Heart left ventricle (tissue), 16 donors: ENCODE measurements at regions not wholly inside any gene's neighbourhood (a gene's known extent, or its start where the extent isn't known, plus 50 kb on each side); places are given as distances from the start of the nearest gene placed in this dataset.

Source experiments
- ATAC-seq, 4 donors: fragments of 200-7000 bp; cut with Tn5 transposase; one replicate each; pipeline ENCODE4 v1.9.1; 2020 to 2022; ENCODE audit warnings: moderate library complexity in 4 of 4, mild to moderate bottlenecking in 3 of 4, moderate number of reproducible peaks in 1 of 4
- DNase-seq, 5 donors: peaks; one replicate each; pipeline ENCODE4 v3.0.0-alpha.2; 2020
- H3K27ac ChIP-seq, 12 donors: fragments of 200-600 bp; sonication (generic) in 4 of 12; one replicate each; pipeline versions ENCODE4 v1.5.0 to v1.8.0; 2016 to 2022; ENCODE audit warnings: mild to moderate bottlenecking in 2 of 12
- H3K27me3 ChIP-seq, 9 donors: fragments of 200-600 bp; sonication (generic) in 2 of 9; one replicate each; pipeline versions ENCODE4 v1.5.1 to v1.8.0; 2016 to 2022; ENCODE audit warnings: mild to moderate bottlenecking in 3 of 9
- H3K36me3 ChIP-seq, 9 donors: fragments of 200-600 bp; sonication (generic) in 2 of 9; one replicate each; pipeline versions ENCODE4 v1.5.0 to v1.8.0; 2018 to 2022; ENCODE audit warnings: mild to moderate bottlenecking in 2 of 9
- H3K4me1 ChIP-seq, 12 donors: fragments of 200-600 bp; sonication (generic) in 4 of 12; one replicate each; pipeline versions ENCODE4 v1.5.0 to v1.8.0; 2016 to 2022; ENCODE audit warnings: mild to moderate bottlenecking in 3 of 12
- H3K4me3 ChIP-seq, 12 donors: fragments of 200-600 bp; sonication (generic) in 4 of 12; one replicate each; pipeline versions ENCODE4 v1.5.0 to v1.8.0; 2017 to 2022; ENCODE audit warnings: mild to moderate bottlenecking in 9 of 12, moderate library complexity in 4 of 12
- H3K9me3 ChIP-seq, 12 donors: fragments of 200-600 bp; sonication (generic) in 4 of 12; one replicate each; pipeline versions ENCODE4 v1.5.0 to v1.8.0; 2016 to 2022; ENCODE audit warnings: mild to moderate bottlenecking in 1 of 12
- POLR2A ChIP-seq, 2 donors: fragments of 450-650 bp; IDR thresholded peaks; one replicate each; pipeline ENCODE4 v1.6.1; 2017; ENCODE audit warnings: antibody characterized with exemption in 2 of 2, mild to moderate bottlenecking in 2 of 2, moderate library complexity in 2 of 2
- WGBS, 4 donors: extraction: QIAGEN DNeasy Blood & Tissue Kit in 2 of 4; methylation state at CpG; one replicate each; pipeline versions ENCODE4 v1.1.5 to v1.1.7; 2013 to 2018; 5-methylcytosine and 5-hydroxymethylcytosine counted together
- intact Hi-C, 10 donors: fragments of 100-400 bp; cut with DNase I; formaldehyde crosslinking; loops; one replicate each; pipeline versions ENCODE4 v1.11.1 to v1.14.2; 2022
- TF ChIP-seq, protein P1 (sequence below), 12 donors: fragments of 200-600 bp; sonication (generic) in 4 of 12; IDR thresholded peaks; one replicate each; pipeline versions ENCODE4 v1.5.0 to v1.8.0; 2018 to 2022; ENCODE audit warnings: antibody characterized with exemption in 12 of 12, mild to moderate bottlenecking in 5 of 12
- donor health status: ischemic (EF 13 %, LVEDD 7.1; RV severe dilation, severe dysfunction).
- donor health status: healthy with polysubstance abuse.
- donor health status: DM: no; HTN: yes; CAD: no.
- donor health status: DM: no; HTN: no; CAD: no.
- donor health status: ischemic (EF 25% LVEDD 6.9; RV normal size, moderate dysfunction).
- donor health status: ischemic (EF 25% LVEDD 5.7; RV mildly dilated, moderate dysfunction).
- donor health status: healthy.
- donor health status: DM: yes; HTN: yes; CAD: no.
- donor health status: ischemic (EF 35%, LVEDD 5.7; RV mildly dilated, moderate dysfunction).
- donor health status: nonischemic (EF 11% LVEDD 7.7; RV severe dilation, severe dysfunction).
- donor health status: DM: yes; HTN: yes; CAD: no.
- donor health status: PGD.
- donor health status: ischemic (EF 29% LVEDD 5.4; RV normal size, mild dysfunction).
- donor health status: nonischemic (EF 23%, LVEDD 6.1; RV moderate dilation, normal function).

DNA sequence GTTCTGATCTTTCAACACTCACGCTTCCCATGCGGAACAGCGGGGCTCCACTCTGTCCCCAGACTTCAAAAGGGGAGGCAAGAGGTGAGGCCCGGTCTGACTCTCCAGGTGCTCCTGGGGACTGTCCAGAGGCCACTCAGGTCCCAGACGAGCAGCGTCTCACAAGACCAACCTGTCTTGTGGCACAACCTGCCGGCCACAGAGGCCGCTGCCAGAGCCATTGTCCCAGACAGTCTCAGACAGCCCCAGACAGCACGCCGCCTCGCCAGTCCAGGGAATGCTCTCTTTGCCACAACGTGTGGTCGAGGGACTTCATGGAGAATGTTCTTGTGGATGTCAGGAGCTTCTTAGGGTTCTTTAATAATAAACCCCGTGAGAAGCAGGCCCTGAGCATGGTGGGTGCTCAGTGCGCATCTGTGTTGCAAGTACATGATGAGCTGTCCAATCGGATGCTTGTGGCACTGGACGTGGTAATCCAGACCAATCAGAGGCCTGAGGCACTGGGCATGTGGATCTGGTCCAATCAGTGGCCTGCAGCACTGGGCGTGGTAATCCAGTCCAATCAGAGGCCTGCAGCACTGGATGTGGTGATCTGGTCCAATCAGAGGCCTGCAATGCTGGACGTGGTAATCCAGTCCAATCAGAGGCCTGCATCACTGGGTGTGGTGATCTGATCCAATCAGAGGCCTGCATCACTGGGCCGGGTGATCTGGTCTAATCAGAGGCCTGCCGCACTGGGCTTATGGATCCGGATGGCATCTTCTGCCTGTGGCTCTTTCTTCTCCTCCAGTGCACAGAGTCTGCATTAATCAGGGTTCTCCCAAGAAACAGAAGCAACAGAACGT, 76.4 kb downstream of the TMEM18 start:
- TF ChIP-seq, protein P1, sequence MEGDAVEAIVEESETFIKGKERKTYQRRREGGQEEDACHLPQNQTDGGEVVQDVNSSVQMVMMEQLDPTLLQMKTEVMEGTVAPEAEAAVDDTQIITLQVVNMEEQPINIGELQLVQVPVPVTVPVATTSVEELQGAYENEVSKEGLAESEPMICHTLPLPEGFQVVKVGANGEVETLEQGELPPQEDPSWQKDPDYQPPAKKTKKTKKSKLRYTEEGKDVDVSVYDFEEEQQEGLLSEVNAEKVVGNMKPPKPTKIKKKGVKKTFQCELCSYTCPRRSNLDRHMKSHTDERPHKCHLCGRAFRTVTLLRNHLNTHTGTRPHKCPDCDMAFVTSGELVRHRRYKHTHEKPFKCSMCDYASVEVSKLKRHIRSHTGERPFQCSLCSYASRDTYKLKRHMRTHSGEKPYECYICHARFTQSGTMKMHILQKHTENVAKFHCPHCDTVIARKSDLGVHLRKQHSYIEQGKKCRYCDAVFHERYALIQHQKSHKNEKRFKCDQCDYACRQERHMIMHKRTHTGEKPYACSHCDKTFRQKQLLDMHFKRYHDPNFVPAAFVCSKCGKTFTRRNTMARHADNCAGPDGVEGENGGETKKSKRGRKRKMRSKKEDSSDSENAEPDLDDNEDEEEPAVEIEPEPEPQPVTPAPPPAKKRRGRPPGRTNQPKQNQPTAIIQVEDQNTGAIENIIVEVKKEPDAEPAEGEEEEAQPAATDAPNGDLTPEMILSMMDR (IDR thresholded peaks at IDR 0.05): no peak
- peaks cover 0 to 13% (median 0%) of the 10 kb centered on the region in 9 donors for H3K27me3 ChIP-seq
- H3K9me3 ChIP-seq: no peaks in the 10 kb centered on the region
- H3K27ac ChIP-seq: no peak overlapping the region
- H3K4me1 ChIP-seq: no peaks in the 10 kb centered on the region
- H3K4me3 ChIP-seq: no peak overlapping the region
- no peaks in the 10 kb centered on the region for H3K36me3 ChIP-seq
- intact Hi-C loops: no loop called here
- no peak for DNase-seq
- 81 to 90% (median 84%) methylated on average over 12 to 23 of the region's 23 CpGs for WGBS, 4 donors
- no peak for ATAC-seq

DNA sequence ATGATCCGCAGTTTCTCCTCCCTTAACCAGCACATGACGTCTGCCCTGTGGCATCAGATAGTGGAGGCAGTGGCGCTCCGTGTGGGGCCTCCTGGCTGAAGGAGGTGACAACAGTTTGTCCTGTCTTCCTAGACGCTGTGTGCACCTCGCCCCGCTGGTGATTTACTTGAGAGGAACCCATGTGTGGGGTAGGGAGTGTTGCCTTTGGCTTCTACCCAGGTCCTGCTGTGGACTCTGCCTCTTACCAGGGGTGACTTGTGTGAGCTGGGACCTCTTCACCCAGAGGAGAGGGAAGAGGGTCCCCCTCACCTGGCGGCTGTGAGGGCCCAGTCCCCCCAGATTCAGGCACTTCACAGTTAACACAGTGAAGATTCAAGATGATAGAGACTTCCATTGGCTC, 77.6 kb downstream of the TMEM18 start:
- Histone ChIP-seq H3K36me3 (no peaks in the 10 kb centered on the region), H3K27ac (no peak overlapping the region), H3K27me3 (peaks cover 0 to 9% (median 0%) of the 10 kb centered on the region in 9 donors), H3K9me3 (no peaks in the 10 kb centered on the region), H3K4me1 (no peaks in the 10 kb centered on the region), H3K4me3 (no peak overlapping the region)
- TF ChIP-seq, protein P1 (IDR thresholded peaks at IDR 0.05): no peak
- TF ChIP-seq POLR2A (IDR thresholded peaks at IDR 0.05): no peak
- intact Hi-C loops: no loop called here
- ATAC-seq: no peak
- DNase-seq: no peak
- 64 to 83% (median 71%) methylated on average over 7 to 8 of the region's 8 CpGs for WGBS, 4 donors

DNA sequence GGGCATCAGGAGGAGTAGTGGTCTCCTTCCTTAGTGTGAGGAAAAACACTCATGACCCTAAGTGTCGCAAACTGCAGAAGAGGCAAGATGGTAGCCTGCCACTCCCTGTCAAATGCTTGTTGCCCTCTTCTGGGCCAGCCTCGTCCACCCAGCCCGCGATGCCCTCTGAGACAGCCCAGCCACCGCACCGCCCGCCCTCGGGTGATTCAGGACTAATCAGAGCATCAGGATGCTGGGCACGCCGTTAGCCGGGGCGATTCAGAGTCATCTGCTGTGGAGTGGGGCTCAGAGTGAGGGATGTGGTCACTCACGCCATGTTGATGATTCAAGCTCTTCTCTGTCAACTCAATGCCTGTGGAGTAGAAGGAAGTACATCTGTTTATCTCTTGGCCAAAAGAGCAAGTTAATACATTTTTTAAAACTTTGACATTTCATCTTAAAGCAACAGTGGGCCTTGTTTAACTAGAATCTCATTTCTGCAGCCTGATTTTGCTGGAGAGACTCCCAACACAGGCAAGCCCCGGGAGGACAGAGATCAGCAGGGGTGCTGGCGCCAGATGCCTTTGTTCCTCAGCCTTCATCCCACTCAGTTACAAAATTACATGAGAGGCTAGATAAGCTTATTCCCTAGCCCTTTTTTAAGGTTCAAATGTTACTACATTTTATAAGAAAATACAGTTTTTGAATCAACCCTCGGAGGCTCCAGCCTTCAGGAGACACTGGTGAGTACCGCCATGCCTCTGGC, 79.0 kb downstream of the TMEM18 start:
- 84 to 85% (median 85%) methylated on average over 14 to 17 of the region's 17 CpGs for WGBS, 4 donors
- Histone ChIP-seq H3K4me1 (no peaks in the 10 kb centered on the region), H3K9me3 (no peaks in the 10 kb centered on the region), H3K4me3 (no peak overlapping the region), H3K27ac (no peak overlapping the region), H3K36me3 (no peaks in the 10 kb centered on the region), H3K27me3 (peaks cover 0 to 9% (median 0%) of the 10 kb centered on the region in 9 donors)
- no peak for DNase-seq
- ATAC-seq: no peak
- TF ChIP-seq, protein P1 (IDR thresholded peaks at IDR 0.05): no peak
- no peak for TF ChIP-seq POLR2A (IDR thresholded peaks at IDR 0.05)
- intact Hi-C loops: no loop called here

DNA sequence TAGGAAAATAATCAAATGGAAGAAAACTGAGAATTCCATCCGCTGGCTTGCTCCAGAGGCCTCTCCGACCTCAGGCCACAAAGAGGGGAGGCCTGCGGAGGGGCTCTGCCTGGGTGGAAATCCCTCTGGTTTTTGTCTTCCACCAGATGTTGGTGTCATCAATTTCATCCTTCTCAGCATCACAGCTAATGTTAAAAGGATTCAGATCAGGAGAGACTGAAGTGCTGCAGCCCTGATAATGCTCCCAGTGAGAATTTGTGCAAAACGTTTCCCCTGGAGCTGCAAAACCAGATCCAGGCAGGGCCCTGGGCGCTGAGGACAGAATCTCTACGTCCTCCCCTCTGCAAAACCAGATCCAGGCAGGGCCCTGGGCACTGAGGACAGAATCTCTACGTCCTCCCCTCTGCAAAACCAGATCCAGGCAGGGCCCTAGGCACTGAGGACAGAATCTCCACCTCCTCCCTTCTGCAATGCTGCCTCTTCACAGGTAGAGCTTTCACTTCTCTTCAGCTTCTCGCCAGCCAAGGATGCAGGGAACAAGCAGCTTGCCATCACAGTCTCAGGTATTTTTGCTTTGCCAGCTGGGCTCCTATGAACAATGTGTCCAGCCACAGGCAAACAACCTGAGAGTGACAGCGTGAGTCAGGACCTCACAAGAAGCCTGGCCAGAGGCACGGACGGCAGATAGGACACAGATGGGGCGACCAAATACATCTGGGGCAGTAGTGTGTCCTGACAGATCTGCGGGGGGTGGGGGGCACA, 81.2 kb downstream of the TMEM18 start:
- H3K27me3 ChIP-seq: peaks cover 0 to 9% (median 0%) of the 10 kb centered on the region in 9 donors
- no peaks in the 10 kb centered on the region for H3K4me1 ChIP-seq
- no peak for TF ChIP-seq POLR2A (IDR thresholded peaks at IDR 0.05)
- no peaks in the 10 kb centered on the region for H3K36me3 ChIP-seq
- 52 to 64% (median 57%) methylated on average over 11 to 13 of the region's 13 CpGs for WGBS, 4 donors
- no peak for ATAC-seq
- H3K4me3 ChIP-seq: no peak overlapping the region
- intact Hi-C loops: no loop called here
- no peak for DNase-seq
- H3K27ac ChIP-seq: no peak overlapping the region
- no peaks in the 10 kb centered on the region for H3K9me3 ChIP-seq
